HK-2 (cell line): ENCODE measurements at regions not wholly inside any gene's neighbourhood (a gene's known extent, or its start where the extent isn't known, plus 50 kb on each side); places are given as distances from the start of the nearest gene placed in this dataset.
"Not testable (repeated sequence)": the region's sequence is repeated elsewhere in the genome, so short reads cannot be mapped to it uniquely, and the experiment has no call there.

ENCODE experiments used
- DNase-seq: peaks from one replicate; pipeline ENCODE4 v3.0.0-alpha.2; 2018; ENCODE audit not compliant: unreplicated experiment

DNA sequence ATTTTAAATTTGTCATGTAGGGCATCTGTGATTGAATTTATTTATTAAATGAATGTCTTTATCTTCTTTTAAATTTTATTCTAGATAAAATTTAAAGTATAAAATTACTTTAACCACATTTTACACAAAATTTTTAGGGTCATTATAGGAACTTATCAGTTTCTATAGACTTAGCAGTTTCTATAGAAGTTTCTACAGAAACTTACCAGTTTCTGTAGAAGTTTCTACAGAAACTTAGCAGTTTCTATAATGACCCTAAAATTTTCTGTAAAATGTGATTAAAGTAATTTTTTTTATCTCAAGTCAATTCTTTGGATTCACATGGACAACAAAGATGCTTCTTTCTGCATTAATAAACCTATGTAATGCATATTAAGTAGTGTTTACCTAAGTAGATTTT lies 565.9 kb upstream of the TECRL start:
- no peak for DNase-seq

- DNase-seq = no peak
These were observed 559.8 kb upstream of the TECRL start for GRCh38 chr4:64969081-64969480.

DNA sequence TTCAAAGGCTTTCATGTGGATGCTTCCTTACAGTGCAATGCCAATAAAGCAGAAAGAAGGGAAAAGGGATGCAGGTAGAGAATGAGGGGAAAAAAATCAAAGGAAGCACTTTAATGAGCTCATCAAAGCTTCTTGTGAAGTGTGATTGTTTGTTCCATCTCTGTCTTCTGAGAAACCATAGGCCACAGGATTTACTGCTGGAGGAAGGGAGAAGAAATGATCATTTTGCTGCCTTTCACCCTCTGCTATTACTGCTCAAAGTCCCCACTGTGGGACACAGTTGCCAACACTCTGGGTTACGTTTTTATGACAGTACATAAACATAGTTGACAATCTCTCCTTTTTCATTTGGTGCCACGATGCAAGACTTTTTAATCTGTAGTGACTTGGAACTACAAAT lies 558.0 kb upstream of the TECRL start:
- no peak for DNase-seq

DNA sequence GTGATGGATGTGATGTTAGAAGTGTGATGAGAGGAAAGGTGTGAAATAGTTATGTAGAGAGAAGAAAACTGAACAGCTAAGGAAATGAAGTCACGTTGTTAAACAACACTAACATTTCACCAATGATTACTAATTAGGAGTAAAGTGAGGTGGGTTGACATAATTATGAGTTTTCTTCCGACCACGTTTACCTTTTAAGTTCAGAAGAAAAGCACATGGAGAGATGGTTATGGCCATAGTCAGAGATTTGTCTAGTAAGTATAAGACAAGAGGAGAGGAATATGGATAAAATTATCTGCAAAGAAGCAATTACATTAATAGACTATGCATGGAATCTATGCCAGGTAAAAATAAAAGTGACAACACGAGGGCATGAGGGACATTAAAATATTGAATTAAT lies 551.3 kb upstream of the TECRL start:
- DNase-seq = no peak

DNA sequence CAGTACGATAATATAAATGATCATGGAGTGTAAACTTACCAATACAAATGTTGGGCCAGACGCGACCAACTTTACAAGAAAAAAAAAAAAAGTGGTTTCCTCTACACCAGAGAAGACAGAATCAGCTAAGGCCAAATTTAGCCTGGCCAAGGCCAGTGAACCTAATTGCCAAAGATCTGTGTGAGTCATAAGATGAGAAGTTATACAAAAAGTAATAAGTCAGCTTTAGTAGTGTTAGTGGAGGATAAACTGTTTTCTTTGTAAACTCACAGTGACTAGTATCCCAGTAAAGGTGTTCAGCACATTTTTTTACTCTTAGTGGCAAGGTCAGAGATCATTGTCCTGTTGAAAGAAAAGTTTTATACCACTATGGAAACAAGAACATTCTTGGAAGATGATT lies 531.4 kb upstream of the TECRL start:
- no peak for DNase-seq

GRCh38 chr4:64935469-64936001 lies 526.3 kb upstream of the TECRL start:
- DNase-seq = no peak

DNA sequence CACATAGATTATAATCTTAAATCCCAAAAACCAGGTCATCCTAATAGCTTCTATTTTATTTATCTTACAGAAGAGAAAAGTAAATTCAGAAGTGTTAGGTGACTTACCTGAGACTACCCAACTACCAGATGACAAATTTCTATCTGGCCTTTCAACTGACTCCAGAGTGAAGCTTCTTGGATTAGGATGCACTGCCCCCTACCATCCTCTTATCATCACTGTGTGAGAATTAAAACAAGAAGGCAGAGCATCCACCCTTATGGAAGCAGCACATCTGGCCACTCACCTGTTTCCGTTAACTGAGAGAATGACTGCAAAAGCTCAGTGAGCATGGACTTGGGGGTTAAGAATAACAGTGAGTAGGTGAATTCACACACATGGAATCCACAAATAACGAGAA lies 502.6 kb upstream of the TECRL start:
- DNase-seq = no peak

GRCh38 chr4:64903986-64904385 lies 494.7 kb upstream of the TECRL start:
- DNase-seq = no peak

- no peak for DNase-seq
These were observed 490.3 kb upstream of the TECRL start for GRCh38 chr4:64899563-64899962.

GRCh38 chr4:64899030-64899429 lies 489.8 kb upstream of the TECRL start:
- DNase-seq = not testable (repeated sequence)

DNA sequence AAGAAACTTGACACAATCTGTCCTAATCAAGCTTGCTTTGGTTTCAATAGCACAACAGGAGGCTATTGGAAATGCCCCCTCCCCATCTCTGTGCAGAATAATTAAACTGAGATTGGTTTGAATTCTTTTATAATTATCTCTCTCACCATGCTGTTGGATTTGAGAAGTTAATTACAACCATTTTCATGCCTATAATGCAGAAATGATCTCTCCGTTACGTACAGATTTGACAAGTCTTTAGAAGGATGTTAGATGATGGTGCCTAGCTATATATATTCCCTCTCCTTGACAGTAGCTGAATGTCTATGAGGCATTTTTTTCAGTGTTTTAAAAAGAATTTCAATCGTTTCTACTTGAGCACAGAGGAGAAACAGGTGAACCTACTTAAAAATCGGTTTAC lies 488.4 kb upstream of the TECRL start:
- no peak for DNase-seq

DNA sequence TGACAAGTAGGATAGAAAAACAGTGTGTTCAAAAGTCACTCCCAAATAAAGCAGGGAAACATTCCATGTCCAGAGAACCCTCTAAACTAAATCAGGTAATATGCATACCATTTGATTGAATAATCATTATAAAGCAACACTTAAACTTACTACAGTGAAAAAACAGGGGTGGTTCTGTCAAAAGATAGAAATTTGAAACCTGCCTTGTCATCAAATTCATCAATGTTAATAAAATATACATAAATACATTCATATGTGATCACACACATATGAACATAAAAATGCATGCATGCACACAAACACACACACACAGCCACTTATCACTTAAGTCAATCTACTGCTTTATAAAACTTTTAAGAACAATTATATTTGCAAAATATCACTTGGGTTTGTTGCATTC lies 485.8 kb upstream of the TECRL start:
- DNase-seq = no peak

- no peak for DNase-seq
These were observed 484.0 kb upstream of the TECRL start for GRCh38 chr4:64893205-64893604.

GRCh38 chr4:64889906-64890610 lies 480.8 kb upstream of the TECRL start:
- DNase-seq = no peak

GRCh38 chr4:64883087-64883807 lies 474.0 kb upstream of the TECRL start:
- no peak for DNase-seq

DNA sequence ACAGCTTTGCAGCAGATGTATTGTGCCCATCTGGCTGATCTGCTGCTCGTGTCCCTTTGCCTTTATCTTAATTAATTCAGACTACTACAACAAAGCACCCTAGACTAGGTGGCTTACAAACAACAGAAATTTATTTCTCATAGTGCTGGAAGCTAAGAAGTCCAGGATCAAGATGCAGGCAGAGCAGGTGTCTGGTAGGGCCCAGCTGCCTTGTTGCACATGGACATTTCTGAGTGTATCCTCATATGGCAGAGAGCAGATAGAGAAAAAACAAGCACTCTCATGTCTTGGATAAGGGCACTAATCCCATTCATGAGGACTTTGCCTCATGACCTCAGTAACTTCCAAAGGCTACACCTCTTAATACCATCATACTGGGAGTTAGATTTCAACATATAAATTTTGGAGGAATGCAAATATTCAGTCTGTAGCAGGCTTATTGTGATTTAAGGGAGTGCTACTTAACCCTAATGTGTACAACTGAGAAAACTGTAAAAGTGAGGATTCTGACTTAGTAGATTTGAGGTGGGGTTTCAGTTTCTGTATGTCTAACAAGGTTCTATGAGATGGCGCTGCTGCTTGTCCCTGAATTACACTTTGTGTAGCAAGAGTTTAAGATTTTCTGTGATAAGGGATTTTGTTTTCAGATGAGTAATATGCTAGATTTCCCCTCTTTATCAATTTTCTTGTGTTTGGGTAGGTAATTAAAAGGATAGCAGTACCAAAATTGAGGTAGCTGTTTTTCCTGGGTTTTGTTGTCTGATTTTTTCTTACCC lies 473.2 kb upstream of the TECRL start:
- DNase-seq = no peak

DNA sequence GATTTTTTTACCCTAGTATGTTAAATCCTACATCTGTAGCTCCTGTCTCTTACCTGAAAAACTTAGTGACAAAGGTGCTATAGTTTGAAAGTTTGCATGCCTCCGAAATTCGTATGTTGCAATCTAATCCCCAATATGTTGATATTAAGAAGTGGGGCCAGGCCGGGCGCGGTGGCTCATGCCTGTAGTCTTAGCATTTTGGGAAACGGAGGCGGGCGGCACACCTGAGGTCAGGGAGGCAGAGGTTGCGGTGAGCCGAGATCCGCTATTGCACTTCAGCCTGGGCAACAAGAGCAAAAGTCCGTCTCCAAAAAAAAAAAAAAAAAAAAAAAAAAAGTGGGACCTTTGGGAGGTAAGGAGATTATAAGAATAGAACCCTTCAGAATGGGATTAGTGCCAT lies 471.3 kb upstream of the TECRL start:
- no peak for DNase-seq

GRCh38 chr4:64876021-64876420 lies 466.8 kb upstream of the TECRL start:
- DNase-seq = no peak

DNA sequence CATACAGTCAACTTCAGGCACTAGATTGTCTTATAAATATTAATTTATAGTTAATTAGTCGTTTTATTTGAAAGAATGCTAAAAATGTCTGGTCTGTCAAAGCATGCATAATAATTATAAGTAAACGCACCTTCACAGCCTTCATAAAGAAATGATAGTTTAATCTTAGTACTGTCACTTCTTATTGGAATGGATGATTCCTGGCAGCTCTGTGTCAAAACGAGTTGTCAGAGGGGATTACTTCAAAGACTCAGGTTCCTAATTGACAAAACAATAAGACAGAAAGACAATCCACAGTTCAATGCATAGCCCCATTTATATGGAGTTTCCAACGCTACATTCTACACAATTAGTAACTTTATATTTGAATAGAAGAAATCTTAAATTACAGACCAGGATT lies 461.3 kb upstream of the TECRL start:
- DNase-seq = no peak

- no peak for DNase-seq
These were observed 448.6 kb upstream of the TECRL start for GRCh38 chr4:64857815-64858214.

- no peak for DNase-seq
These were observed 447.9 kb upstream of the TECRL start for GRCh38 chr4:64857198-64857597.

DNA sequence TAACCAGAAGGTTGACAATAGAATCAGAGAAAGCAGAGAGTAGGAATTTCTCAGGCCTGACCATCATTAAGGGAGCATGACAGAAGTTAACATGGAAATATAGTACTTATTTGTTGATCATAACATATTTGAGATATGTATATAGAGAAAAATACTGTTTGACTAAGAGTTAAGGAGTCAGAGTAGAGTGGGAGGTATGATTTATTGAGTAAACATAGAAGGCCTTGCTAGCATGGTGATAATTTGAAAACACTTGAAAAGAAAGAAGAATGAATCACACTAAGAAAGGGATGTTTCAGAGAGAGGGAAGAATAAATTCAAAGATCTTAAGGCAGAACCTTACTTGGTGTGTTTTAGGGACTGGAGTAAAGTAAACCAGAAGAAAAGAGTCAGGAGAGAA lies 437.2 kb upstream of the TECRL start:
- no peak for DNase-seq

DNA sequence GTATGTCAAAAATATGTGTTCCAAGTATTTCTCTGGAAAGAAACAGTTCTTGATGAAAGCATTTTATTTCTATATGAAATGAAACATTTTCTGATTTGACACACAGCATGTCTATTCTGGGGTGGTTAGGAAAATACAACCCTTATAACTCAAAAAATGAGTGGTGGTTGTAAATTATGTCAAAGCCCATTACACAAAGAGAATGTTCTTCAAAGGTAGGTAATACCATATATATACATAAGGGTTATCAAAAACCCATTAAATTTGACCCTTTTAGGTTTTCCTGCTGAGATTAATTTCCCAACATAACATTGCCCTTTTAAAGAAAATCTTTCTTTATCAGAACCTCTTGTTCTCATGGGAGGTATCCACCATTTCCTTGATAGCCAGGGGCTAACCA lies 420.5 kb upstream of the TECRL start:
- no peak for DNase-seq
